Neural progenitor cell (in vitro differentiated cells): ENCODE measurements at regions not wholly inside any gene's neighbourhood (a gene's known extent, or its start where the extent isn't known, plus 50 kb on each side); places are given as distances from the start of the nearest gene placed in this dataset.

Experiments used
- EZH2 ChIP-seq: fragments of 200-600 bp; sonication (generic); IDR thresholded peaks from 2 replicates; pipeline ENCODE4 v1.6.1; 2017; ENCODE audit warnings: antibody characterized with exemption, mild to moderate bottlenecking, moderate library complexity
- EZH2phosphoT487 ChIP-seq: fragments of 200-600 bp; sonication (generic); IDR thresholded peaks from 2 replicates; pipeline ENCODE4 v1.6.1; 2017; ENCODE audit warnings: antibody characterized with exemption
- TF ChIP-seq, protein P1 (sequence below): fragments of 200-600 bp; sonication (generic); IDR thresholded peaks from 2 replicates; pipeline ENCODE4 v1.5.1; 2017; ENCODE audit warnings: antibody characterized with exemption, mild to moderate bottlenecking

DNA sequence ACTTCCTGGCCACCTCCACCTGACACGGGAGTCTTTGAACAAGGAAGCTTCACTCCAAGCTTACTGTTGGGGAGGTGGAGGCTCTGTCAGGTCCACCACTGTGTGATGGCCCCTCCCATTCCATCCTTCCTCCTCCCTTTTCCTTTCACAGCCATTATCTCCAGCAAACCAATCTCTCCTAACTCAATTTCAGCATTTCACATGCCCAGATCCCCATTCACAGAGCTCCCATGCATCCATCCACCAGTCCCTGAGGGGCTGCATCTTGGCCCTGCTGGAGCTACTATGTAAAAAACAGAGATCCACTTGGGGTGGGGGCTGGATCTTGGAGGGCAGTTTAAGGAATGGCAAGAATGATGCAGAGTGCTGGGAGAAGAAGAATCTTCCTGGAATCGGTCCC, 129.0 kb upstream of the COPS8 start:
- TF ChIP-seq, protein P1, sequence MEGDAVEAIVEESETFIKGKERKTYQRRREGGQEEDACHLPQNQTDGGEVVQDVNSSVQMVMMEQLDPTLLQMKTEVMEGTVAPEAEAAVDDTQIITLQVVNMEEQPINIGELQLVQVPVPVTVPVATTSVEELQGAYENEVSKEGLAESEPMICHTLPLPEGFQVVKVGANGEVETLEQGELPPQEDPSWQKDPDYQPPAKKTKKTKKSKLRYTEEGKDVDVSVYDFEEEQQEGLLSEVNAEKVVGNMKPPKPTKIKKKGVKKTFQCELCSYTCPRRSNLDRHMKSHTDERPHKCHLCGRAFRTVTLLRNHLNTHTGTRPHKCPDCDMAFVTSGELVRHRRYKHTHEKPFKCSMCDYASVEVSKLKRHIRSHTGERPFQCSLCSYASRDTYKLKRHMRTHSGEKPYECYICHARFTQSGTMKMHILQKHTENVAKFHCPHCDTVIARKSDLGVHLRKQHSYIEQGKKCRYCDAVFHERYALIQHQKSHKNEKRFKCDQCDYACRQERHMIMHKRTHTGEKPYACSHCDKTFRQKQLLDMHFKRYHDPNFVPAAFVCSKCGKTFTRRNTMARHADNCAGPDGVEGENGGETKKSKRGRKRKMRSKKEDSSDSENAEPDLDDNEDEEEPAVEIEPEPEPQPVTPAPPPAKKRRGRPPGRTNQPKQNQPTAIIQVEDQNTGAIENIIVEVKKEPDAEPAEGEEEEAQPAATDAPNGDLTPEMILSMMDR: no peak
- TF ChIP-seq EZH2: no peak
- TF ChIP-seq EZH2phosphoT487: no peak
